GM21423 (cell line): ENCODE measurements at regions not wholly inside any gene's neighbourhood (a gene's known extent, or its start where the extent isn't known, plus 50 kb on each side); places are given as distances from the start of the nearest gene placed in this dataset.

ENCODE experiments used
- ATAC-seq: cut with Tn5 transposase; IDR thresholded peaks from one replicate; pipeline ENCODE4 v1.9.1; 2021; ENCODE audit warnings: mild to moderate bottlenecking, moderate library complexity; ENCODE audit not compliant: unreplicated experiment

GRCh38 chr6:137434640-137435039, 59.6 kb downstream of the OLIG3 start:
- no peak for ATAC-seq

GRCh38 chr6:137432054-137432611, 62.1 kb downstream of the OLIG3 start:
- ATAC-seq: no peak

- ATAC-seq: no peak
Measured at GRCh38 chr6:137430954-137431353, 63.2 kb downstream of the OLIG3 start.

GRCh38 chr6:137427656-137428290, 66.4 kb downstream of the OLIG3 start:
- no peak for ATAC-seq

- no peak for ATAC-seq
Measured at GRCh38 chr6:137426007-137426689, 68.0 kb downstream of the OLIG3 start.

GRCh38 chr6:137424251-137424650, 69.9 kb downstream of the OLIG3 start:
- no peak for ATAC-seq

GRCh38 chr6:137423451-137424168, 70.6 kb downstream of the OLIG3 start:
- no peak for ATAC-seq

- no peak for ATAC-seq
Measured at GRCh38 chr6:137417396-137417795, 76.8 kb downstream of the OLIG3 start.

- no peak for ATAC-seq
Measured at GRCh38 chr6:137416376-137417109, 77.7 kb downstream of the OLIG3 start.

- no peak for ATAC-seq
Measured at GRCh38 chr6:137415834-137416190, 78.4 kb downstream of the OLIG3 start.

- ATAC-seq: peak; percentile 69
Measured at GRCh38 chr6:137415127-137415833, 78.9 kb downstream of the OLIG3 start.

- no peak for ATAC-seq
Measured at GRCh38 chr6:137414599-137414998, 79.6 kb downstream of the OLIG3 start.

- no peak for ATAC-seq
Measured at GRCh38 chr6:137413482-137413881, 80.7 kb downstream of the OLIG3 start.

- ATAC-seq: no peak
Measured at GRCh38 chr6:137412562-137412961, 81.6 kb downstream of the OLIG3 start.

GRCh38 chr6:137409266-137409777, 84.9 kb downstream of the OLIG3 start:
- ATAC-seq: no peak

- no peak for ATAC-seq
Measured at GRCh38 chr6:137407816-137408215, 86.4 kb downstream of the OLIG3 start.

GRCh38 chr6:137405806-137406205, 88.4 kb downstream of the OLIG3 start:
- no peak for ATAC-seq

- ATAC-seq: no peak
Measured at GRCh38 chr6:137403855-137404254, 90.3 kb downstream of the OLIG3 start.

- no peak for ATAC-seq
Measured at GRCh38 chr6:137403443-137403842, 90.8 kb downstream of the OLIG3 start.

GRCh38 chr6:137402143-137402680, 92.0 kb downstream of the OLIG3 start:
- ATAC-seq: no peak
